GM18867 (cell line): ENCODE measurements at regions not wholly inside any gene's neighbourhood (a gene's known extent, or its start where the extent isn't known, plus 50 kb on each side); places are given as distances from the start of the nearest gene placed in this dataset.

ENCODE experiments used
- ATAC-seq: cut with Tn5 transposase; IDR thresholded peaks from one replicate; pipeline ENCODE4 v1.9.1; 2021; ENCODE audit warnings: mild to moderate bottlenecking, moderate library complexity; ENCODE audit not compliant: unreplicated experiment

- no peak for ATAC-seq
Measured at GRCh38 chr6:98653179-98653578, 181.2 kb upstream of the POU3F2 start.

GRCh38 chr6:98657764-98658163, 176.6 kb upstream of the POU3F2 start:
- ATAC-seq = no peak

GRCh38 chr6:98669371-98669770, 165.0 kb upstream of the POU3F2 start:
- ATAC-seq = no peak

- ATAC-seq = no peak
Measured at GRCh38 chr6:98670045-98670746, 164.2 kb upstream of the POU3F2 start.

GRCh38 chr6:98672681-98673475, 161.5 kb upstream of the POU3F2 start:
- no peak for ATAC-seq

GRCh38 chr6:98678481-98678880, 155.9 kb upstream of the POU3F2 start:
- ATAC-seq = peak; percentile 81

- ATAC-seq = no peak
Measured at GRCh38 chr6:98686008-98686601, 148.3 kb upstream of the POU3F2 start.

- no peak for ATAC-seq
Measured at GRCh38 chr6:98687752-98688151, 146.6 kb upstream of the POU3F2 start.

- no peak for ATAC-seq
Measured at GRCh38 chr6:98695091-98695801, 139.1 kb upstream of the POU3F2 start.

- ATAC-seq = no peak
Measured at GRCh38 chr6:98711380-98711779, 123.0 kb upstream of the POU3F2 start.

GRCh38 chr6:98716341-98716740, 118.0 kb upstream of the POU3F2 start:
- ATAC-seq = no peak

- ATAC-seq = no peak
Measured at GRCh38 chr6:98717322-98717877, 117.0 kb upstream of the POU3F2 start.

- no peak for ATAC-seq
Measured at GRCh38 chr6:98717988-98718387, 116.4 kb upstream of the POU3F2 start.

- ATAC-seq = no peak
Measured at GRCh38 chr6:98724537-98724936, 109.8 kb upstream of the POU3F2 start.

GRCh38 chr6:98747273-98747672, 87.1 kb upstream of the POU3F2 start:
- ATAC-seq = no peak

- ATAC-seq = no peak
Measured at GRCh38 chr6:98747960-98748359, 86.4 kb upstream of the POU3F2 start.

GRCh38 chr6:98759459-98759858, 74.9 kb upstream of the POU3F2 start:
- ATAC-seq = no peak

- no peak for ATAC-seq
Measured at GRCh38 chr6:98764373-98764911, 69.9 kb upstream of the POU3F2 start.

- peak; percentile 81 for ATAC-seq
Measured at GRCh38 chr6:98769546-98769945, 64.8 kb upstream of the POU3F2 start.

GRCh38 chr6:98775205-98775604, 59.2 kb upstream of the POU3F2 start:
- no peak for ATAC-seq

GRCh38 chr6:98777762-98778161, 56.6 kb upstream of the POU3F2 start:
- ATAC-seq = peak; percentile 99
